GM12878 (cell line): ENCODE measurements at regions not wholly inside any gene's neighbourhood (a gene's known extent, or its start where the extent isn't known, plus 50 kb on each side); places are given as distances from the start of the nearest gene placed in this dataset.

Experiments
- ATAC-seq: fragments of 200-7000 bp; cut with Tn5 transposase; 3 replicates; pipeline ENCODE4 v1.9.1; 2020; ENCODE audit warnings: mild to moderate bottlenecking, moderate library complexity
- BruUV-seq: library from RNA; stranded (reverse); fragments of 400-500 nt; replicated peaks from 2 replicates; lab custom pipeline; 2021; lab: Mats Ljungman, UMichigan
- CTCF ChIA-PET: fragments of 300-600 bp; sonication (Branson Sonifier 250); formaldehyde crosslinking; extraction: SDS; loops from one replicate; lab custom pipeline; 2021; ENCODE audit warnings: inconsistent platforms; lab: Yijun Ruan, JAX
- POLR2A ChIA-PET: fragments of 350-600 bp; formaldehyde crosslinking; extraction: SDS; loops from one replicate; lab custom pipeline; 2021; ENCODE audit warnings: inconsistent platforms; lab: Charles Lee
- RAD21 ChIA-PET: fragments of 300-600 bp; sonication (Branson Sonifier 250); formaldehyde crosslinking; loops from one replicate; lab custom pipeline; 2023; ENCODE audit warnings: antibody characterized with exemption; ENCODE audit not compliant: unreplicated experiment; lab: Charles Lee
- SMC1A ChIA-PET: fragments of 300-600 bp; sonication (Branson Sonifier 250); formaldehyde crosslinking; loops from one replicate; lab custom pipeline; 2023; ENCODE audit not compliant: unreplicated experiment, uncharacterized antibody; lab: Charles Lee
- DNase-seq: peaks from one replicate; pipeline ENCODE4 v3.0.0-alpha.2; 2011; ENCODE audit warnings: low read depth, low spot score
- FAIRE-seq: peaks from 3 replicates; lab custom pipeline; 2011; peaks lifted over from hg19 to GRCh38; lab: Jason Lieb, UNC
- H2AFZ ChIP-seq: 2 replicates; pipeline ENCODE4 v1.6.0; 2011; ENCODE audit warnings: low read depth, low read length, control low read depth; ENCODE audit not compliant: control insufficient read depth
- H3K27ac ChIP-seq: 2 replicates; pipeline ENCODE4 v1.5.1; 2011; ENCODE audit warnings: control low read depth; ENCODE audit not compliant: control insufficient read depth, insufficient read depth
- H3K27me3 ChIP-seq, 2 experiments: replicated peaks in 1 of 2; 2 replicates each; pipeline versions ENCODE4 v1.6.0 to v1.6.1; 2011; ENCODE audit warnings: low read length in 1 of 2; ENCODE audit not compliant: control insufficient read depth in 2 of 2, insufficient read depth in 2 of 2
- H3K36me3 ChIP-seq, 2 experiments: 2 replicates each; pipeline ENCODE4 v1.5.1; 2011; ENCODE audit warnings: low read length in 1 of 2; ENCODE audit not compliant: control insufficient read depth in 2 of 2, insufficient read depth in 2 of 2
- H3K4me1 ChIP-seq: 2 replicates; pipeline ENCODE4 v1.6.1; 2011; ENCODE audit warnings: mild to moderate bottlenecking, low read length, moderate library complexity, mixed read lengths; ENCODE audit not compliant: control insufficient read depth, insufficient read depth
- H3K4me2 ChIP-seq: 2 replicates; pipeline ENCODE4 v1.6.0; 2011; ENCODE audit warnings: control low read depth; ENCODE audit not compliant: control insufficient read depth, insufficient read depth
- H3K4me3 ChIP-seq: fragments of 200-600 bp; sonication (generic); 2 replicates; pipeline ENCODE4 v1.5.1; 2016
- H3K79me2 ChIP-seq: 2 replicates; pipeline ENCODE4 v1.6.0; 2011; ENCODE audit warnings: low read length; ENCODE audit not compliant: control insufficient read depth, insufficient read depth
- H3K9ac ChIP-seq: 2 replicates; pipeline ENCODE4 v1.8.0; 2011; ENCODE audit warnings: low read length, control low read depth, mixed read lengths; ENCODE audit not compliant: control insufficient read depth, insufficient read depth
- H3K9me3 ChIP-seq: replicated peaks from 3 replicates; pipeline ENCODE4 v1.5.1; 2011; ENCODE audit warnings: mild to moderate bottlenecking, low read length; ENCODE audit not compliant: control insufficient read depth, insufficient read depth
- H4K20me1 ChIP-seq: 2 replicates; pipeline ENCODE4 v1.6.0; 2011; ENCODE audit not compliant: control insufficient read depth, insufficient read depth
- BCL11A ChIP-seq: IDR thresholded peaks from 2 replicates; pipeline ENCODE4 v1.6.1; 2011; ENCODE audit warnings: low read depth, low read length
- CBFB ChIP-seq: IDR thresholded peaks from 2 replicates; pipeline ENCODE4 v1.6.1; 2016; ENCODE audit warnings: antibody characterized with exemption, low read depth
- GABPA ChIP-seq: IDR thresholded peaks from 2 replicates; pipeline ENCODE4 v1.6.1; 2014; ENCODE audit warnings: antibody characterized with exemption, low read depth, mild to moderate bottlenecking, inconsistent platforms
- LARP7 ChIP-seq: fragments of 450-650 bp; IDR thresholded peaks from 2 replicates; pipeline ENCODE4 v1.6.1; 2017; ENCODE audit warnings: mild to moderate bottlenecking
- MTA2 ChIP-seq: fragments of 450-650 bp; IDR thresholded peaks from 2 replicates; pipeline ENCODE4 v1.6.1; 2016; ENCODE audit warnings: low read depth, mild to moderate bottlenecking, moderate library complexity
- MYC ChIP-seq: IDR thresholded peaks from 2 replicates; pipeline ENCODE4 v1.6.1; 2011; ENCODE audit warnings: mild to moderate bottlenecking, low read length, moderate library complexity, inconsistent platforms; ENCODE audit not compliant: insufficient read depth, insufficient replicate concordance, insufficient read length, severe bottlenecking
- PAX5 ChIP-seq: IDR thresholded peaks from 2 replicates; pipeline ENCODE4 v1.6.1; 2011; ENCODE audit warnings: low read depth, low read length, borderline replicate concordance
- RB1 ChIP-seq: fragments of 450-650 bp; formaldehyde crosslinking; IDR thresholded peaks from 2 replicates; pipeline ENCODE4 v1.6.1; 2017; ENCODE audit warnings: mild to moderate bottlenecking, borderline replicate concordance
- SMAD1 ChIP-seq: fragments of 450-650 bp; IDR thresholded peaks from 2 replicates; pipeline ENCODE4 v1.6.1; 2018; ENCODE audit warnings: mild to moderate bottlenecking, low read depth; ENCODE audit not compliant: partially characterized antibody
- USF1 ChIP-seq: IDR thresholded peaks from 2 replicates; pipeline ENCODE4 v1.6.1; 2011; ENCODE audit warnings: borderline replicate concordance, low read depth, mild to moderate bottlenecking, moderate library complexity, mixed read lengths, low read length; ENCODE audit not compliant: insufficient read depth; ENCODE audit errors: extremely low read length
- ZNF592 ChIP-seq: fragments of 450-650 bp; IDR thresholded peaks from 2 replicates; pipeline ENCODE4 v1.6.1; 2017; ENCODE audit warnings: mild to moderate bottlenecking, moderate library complexity
- WGBS: methylation state at CpG from one replicate; pipeline ENCODE4 v1.1.6; 2016; ENCODE audit warnings: low lambda C conversion rate; ENCODE audit not compliant: insufficient replicate concordance, insufficient coverage; ENCODE audit errors: missing lambda C conversion rate; 5-methylcytosine and 5-hydroxymethylcytosine counted together
- in situ Hi-C: fragments of 300-500 bp; cut with MboI; formaldehyde crosslinking; loops from 9 replicates; pipeline ENCODE4 v1.14.3; 2018; ENCODE audit warnings: mixed read lengths
- intact Hi-C: fragments of 100-400 bp; cut with micrococcal nuclease; formaldehyde crosslinking; loops from one replicate; pipeline ENCODE4 v1.14.2; 2022; ENCODE audit not compliant: unreplicated experiment

- BruUV-seq, result no TSS peak
- in situ Hi-C loops, result no loop called here
These were observed 172.5 kb downstream of the DHX15 start for GRCh38 chr4:24411806-24412205.

More at GRCh38 chr4:24411806-24412205, 172.5 kb downstream of the DHX15 start:
- Histone ChIP-seq H3K36me3 (no peaks in the 10 kb centered on the region), H3K9me3 (no peaks in the 10 kb centered on the region), H4K20me1 (no peaks in the 10 kb centered on the region), H3K27ac (no peak overlapping the region), H3K4me3 (no peak overlapping the region), H3K79me2 (no peaks in the 10 kb centered on the region), H3K4me2 (no peak overlapping the region), H2AFZ (no peak overlapping the region), H3K27me3 (no peaks in the 10 kb centered on the region; a peak in 1 of 4 replicates), H3K9ac (no peak overlapping the region), H3K4me1 (no peaks in the 10 kb centered on the region)
- no peak for FAIRE-seq
- CTCF ChIA-PET, result no interaction called here
- intact Hi-C loops, result loop anchor here (10.0 kb wide), 1 partner anchor 1137 kb away; no protein-coding TSS in a partner anchor
- WGBS, result 2% methylated on average over 2 of the region's 2 CpGs
- SMC1A ChIA-PET, result no interaction called here
- POLR2A ChIA-PET, result no interaction called here
- TF ChIP-seq GABPA (no peak), MTA2 (no peak), ZNF592 (no peak), RB1 (no peak), LARP7 (no peak), BCL11A (no peak), SMAD1 (no peak), USF1 (no peak), PAX5 (no peak), MYC (no peak), CBFB (no peak)
- DNase-seq, result no peak
- no peak for ATAC-seq
- RAD21 ChIA-PET, result no interaction called here
